AG04449 (cell line): ENCODE measurements at regions not wholly inside any gene's neighbourhood (a gene's known extent, or its start where the extent isn't known, plus 50 kb on each side); places are given as distances from the start of the nearest gene placed in this dataset.

Source experiments
- CTCF ChIA-PET: fragments of 350-600 bp; formaldehyde crosslinking; extraction: SDS; loops from one replicate; lab custom pipeline; 2021; ENCODE audit warnings: antibody characterized with exemption; lab: Yijun Ruan, JAX
- POLR2A ChIA-PET: fragments of 400-600, 350-600 bp; formaldehyde crosslinking; extraction: SDS; loops from one replicate; lab custom pipeline; 2020; ENCODE audit warnings: antibody characterized with exemption, inconsistent platforms; lab: Yijun Ruan, JAX
- DNase-seq: peaks from one replicate; pipeline ENCODE4 v3.0.0-alpha.2; 2010; ENCODE audit warnings: low read depth, low spot score
- H3K4me3 ChIP-seq: 2 replicates; pipeline ENCODE4 v1.5.1; 2011; ENCODE audit warnings: low read depth, mild to moderate bottlenecking, control low read depth, low read length
- TF ChIP-seq, protein P1 (sequence below): IDR thresholded peaks from one replicate; pipeline ENCODE4 v1.5.1; 2011; ENCODE audit warnings: mild to moderate bottlenecking, moderate library complexity, low read length, control low read depth, inconsistent platforms; ENCODE audit not compliant: insufficient read depth; ENCODE audit errors: missing control alignments

DNA sequence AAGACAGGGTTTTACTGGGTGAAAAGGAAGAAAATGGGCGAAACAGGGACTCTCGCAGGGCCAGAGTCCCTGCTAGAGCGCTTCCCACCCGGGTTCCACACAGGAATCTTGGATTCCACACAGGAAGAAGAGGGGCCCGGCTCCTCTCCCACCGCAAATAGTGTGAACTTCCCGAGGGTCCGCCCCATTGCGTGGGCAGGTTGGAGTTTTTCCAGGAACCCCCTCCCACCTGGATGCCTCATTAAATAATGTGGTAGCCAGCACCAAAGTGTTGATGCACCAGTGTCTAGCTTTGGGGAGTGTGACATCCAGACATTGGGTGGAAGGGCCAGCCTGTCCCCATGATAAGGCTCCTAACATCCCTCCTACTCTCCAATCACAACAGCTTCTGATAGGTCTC, 330.3 kb upstream of the ZNF32 start:
- ChIA-PET POLR2A (no interaction called here), CTCF (no interaction called here)
- H3K4me3 ChIP-seq = no peak overlapping the region
- DNase-seq = no peak
- TF ChIP-seq, protein P1, sequence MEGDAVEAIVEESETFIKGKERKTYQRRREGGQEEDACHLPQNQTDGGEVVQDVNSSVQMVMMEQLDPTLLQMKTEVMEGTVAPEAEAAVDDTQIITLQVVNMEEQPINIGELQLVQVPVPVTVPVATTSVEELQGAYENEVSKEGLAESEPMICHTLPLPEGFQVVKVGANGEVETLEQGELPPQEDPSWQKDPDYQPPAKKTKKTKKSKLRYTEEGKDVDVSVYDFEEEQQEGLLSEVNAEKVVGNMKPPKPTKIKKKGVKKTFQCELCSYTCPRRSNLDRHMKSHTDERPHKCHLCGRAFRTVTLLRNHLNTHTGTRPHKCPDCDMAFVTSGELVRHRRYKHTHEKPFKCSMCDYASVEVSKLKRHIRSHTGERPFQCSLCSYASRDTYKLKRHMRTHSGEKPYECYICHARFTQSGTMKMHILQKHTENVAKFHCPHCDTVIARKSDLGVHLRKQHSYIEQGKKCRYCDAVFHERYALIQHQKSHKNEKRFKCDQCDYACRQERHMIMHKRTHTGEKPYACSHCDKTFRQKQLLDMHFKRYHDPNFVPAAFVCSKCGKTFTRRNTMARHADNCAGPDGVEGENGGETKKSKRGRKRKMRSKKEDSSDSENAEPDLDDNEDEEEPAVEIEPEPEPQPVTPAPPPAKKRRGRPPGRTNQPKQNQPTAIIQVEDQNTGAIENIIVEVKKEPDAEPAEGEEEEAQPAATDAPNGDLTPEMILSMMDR = no peak

DNA sequence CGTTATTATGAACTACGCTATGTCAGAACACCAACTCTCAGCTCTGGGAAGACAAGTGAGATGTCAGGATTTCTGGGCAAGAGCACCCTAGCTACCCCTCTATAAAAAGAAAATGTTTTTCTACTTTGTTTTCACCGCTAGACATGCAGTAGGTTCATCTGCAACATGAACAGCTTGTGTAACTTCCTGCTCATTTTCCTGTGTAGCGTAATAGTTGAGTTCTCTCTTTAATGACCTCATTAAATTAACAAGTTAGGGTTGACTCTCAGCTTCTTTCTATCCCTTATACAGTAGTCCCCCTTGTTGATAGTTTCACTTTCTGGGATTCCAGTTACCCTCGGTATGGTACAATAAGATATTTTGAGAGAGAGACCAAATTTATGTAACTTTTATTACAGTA, 329.4 kb upstream of the ZNF32 start:
- ChIA-PET POLR2A (no interaction called here), CTCF (no interaction called here)
- H3K4me3 ChIP-seq = no peak overlapping the region
- DNase-seq = no peak
- TF ChIP-seq, protein P1 = no peak

DNA sequence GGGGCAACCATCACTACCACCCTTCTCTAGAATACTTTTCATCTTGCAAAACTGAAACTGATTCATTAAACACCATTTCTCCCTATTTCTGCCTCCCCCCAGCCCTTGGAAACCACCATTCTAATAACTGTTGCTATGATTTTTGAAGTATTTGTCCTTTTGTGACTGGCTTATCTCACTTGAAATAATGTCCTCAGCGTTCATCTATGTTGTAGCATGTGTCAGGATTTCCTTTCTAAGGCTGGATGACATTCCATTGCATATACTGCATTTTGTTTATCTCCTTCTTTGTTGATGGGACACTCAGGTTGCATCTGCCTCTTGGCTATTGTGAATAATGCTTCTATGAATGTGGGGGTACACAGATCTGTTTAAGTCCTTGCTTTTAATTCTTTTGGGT, 327.6 kb upstream of the ZNF32 start:
- TF ChIP-seq, protein P1 = no peak
- H3K4me3 ChIP-seq = no peak overlapping the region
- no peak for DNase-seq
- POLR2A ChIA-PET = no interaction called here
- CTCF ChIA-PET = no interaction called here

DNA sequence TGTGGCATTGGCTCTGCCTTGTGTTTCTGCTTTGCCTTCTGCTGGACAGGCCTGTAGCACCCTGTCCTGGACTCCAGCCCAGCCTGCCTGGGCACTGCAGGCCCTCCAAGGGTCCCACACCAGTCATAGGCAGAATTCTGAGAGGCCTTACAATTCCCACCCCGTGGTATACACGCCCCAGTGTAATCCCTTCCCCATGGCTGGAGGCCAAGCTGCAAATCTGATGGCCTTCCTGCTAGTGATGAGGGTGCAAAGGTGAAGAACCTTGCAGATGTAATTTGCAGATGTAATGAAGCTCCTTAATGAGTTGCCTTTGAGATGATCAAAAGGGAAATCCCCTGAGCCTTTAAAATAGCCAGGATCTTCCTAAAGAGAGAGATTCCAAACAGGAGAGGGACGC, 325.1 kb upstream of the ZNF32 start:
- ChIA-PET POLR2A (no interaction called here), CTCF (interaction anchor here (0.6 kb wide), 1 partner anchor 62 kb away, joined by 3 read pairs; no protein-coding TSS in a partner anchor)
- TF ChIP-seq, protein P1 = no peak
- H3K4me3 ChIP-seq = no peak overlapping the region
- no peak for DNase-seq

DNA sequence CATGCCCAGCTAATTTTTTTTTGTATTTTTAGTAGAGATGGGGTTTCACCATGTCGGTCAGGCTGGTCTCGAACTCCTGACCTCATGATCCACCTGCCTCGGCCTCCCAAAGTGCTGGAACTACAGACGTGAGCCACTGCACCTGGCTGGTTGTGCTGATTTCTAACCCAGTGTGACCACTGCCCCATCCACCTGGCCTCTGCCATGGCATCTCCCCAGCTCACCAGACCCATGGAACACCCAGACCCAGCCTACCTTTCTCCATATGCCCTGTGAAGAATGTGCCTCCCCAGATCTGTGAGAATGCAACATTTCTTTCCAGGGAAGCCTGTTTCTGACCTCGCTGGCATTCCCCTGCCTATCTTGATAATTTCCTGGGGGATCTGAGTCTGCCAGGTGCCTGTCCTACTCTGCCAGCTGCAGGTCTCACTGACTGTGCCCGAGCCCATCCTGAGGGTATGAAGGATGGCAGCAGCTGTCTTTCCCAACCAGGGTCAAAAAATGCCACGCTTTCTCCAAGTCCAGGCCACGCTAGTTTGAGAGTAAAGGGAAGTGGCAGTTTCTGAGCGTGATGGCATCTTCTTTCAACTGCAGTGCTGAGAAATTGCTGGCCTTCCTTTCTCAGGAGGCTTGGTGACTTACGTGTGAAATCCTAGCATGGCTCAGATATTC, 324.4 kb upstream of the ZNF32 start:
- DNase-seq = no peak
- ChIA-PET CTCF (no interaction called here), POLR2A (no interaction called here)
- no peak overlapping the region for H3K4me3 ChIP-seq
- TF ChIP-seq, protein P1 = no peak

DNA sequence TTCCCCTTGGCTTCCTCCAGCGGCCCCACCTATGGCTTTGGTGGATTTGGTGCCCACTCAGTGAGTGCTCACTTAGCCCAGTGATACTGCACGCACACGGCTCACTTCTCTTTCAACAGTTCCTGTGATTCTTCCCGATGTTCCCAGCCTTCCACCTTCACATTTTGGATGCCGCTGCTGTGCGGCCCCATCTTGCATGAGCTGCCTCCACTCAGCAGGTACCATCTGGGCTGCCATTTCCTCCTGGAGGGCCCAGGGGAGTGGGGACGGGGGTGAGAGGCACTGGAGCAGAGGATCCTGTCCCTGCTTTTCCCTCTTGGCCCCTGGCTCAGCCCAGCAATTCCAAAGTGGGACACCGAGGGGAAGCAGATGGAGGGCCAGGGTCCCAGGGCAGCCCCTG, 323.3 kb upstream of the ZNF32 start:
- no peak overlapping the region for H3K4me3 ChIP-seq
- DNase-seq = no peak
- CTCF ChIA-PET = no interaction called here
- POLR2A ChIA-PET = no interaction called here
- TF ChIP-seq, protein P1 = no peak
